ENCODE measurements at regions not wholly inside any gene's neighbourhood (a gene's known extent, or its start where the extent isn't known, plus 50 kb on each side); places are given as distances from the start of the nearest gene placed in this dataset.

DNA sequence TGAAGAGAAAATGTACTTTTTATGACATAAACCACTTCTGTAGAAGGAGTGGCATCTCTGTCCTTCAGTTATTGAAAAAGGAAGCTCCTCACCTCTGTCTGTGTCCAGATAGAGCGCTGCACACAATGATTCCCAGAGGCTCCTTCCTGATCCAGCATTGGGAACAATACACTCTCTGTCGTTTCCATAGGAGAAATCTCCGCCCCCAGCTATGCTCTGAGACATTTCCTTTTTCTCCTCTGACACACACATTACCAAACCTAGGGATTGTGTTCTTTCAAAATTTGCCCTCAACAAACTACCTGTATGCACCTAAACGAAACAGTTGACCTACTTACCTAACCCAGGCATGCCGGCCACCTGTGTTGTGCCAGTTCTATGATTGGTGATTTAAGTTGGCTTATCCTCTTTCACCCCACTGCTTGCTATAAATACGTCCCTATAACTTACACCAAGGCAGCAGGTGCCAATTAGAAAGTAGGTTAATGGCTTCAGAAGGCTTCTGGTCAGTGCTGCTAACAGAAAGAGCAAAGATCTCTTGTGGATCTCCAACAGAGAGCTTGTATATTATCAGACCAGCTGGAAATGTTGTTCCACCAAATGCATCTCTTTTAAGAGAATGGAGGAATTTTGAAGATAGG, 140.1 kb upstream of the JCAD start:
- TF ChIP-seq, protein P1, sequence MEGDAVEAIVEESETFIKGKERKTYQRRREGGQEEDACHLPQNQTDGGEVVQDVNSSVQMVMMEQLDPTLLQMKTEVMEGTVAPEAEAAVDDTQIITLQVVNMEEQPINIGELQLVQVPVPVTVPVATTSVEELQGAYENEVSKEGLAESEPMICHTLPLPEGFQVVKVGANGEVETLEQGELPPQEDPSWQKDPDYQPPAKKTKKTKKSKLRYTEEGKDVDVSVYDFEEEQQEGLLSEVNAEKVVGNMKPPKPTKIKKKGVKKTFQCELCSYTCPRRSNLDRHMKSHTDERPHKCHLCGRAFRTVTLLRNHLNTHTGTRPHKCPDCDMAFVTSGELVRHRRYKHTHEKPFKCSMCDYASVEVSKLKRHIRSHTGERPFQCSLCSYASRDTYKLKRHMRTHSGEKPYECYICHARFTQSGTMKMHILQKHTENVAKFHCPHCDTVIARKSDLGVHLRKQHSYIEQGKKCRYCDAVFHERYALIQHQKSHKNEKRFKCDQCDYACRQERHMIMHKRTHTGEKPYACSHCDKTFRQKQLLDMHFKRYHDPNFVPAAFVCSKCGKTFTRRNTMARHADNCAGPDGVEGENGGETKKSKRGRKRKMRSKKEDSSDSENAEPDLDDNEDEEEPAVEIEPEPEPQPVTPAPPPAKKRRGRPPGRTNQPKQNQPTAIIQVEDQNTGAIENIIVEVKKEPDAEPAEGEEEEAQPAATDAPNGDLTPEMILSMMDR (IDR thresholded peaks at IDR 0.05; ENCODE audit: extremely low read depth in 1 of 2, insufficient read depth in 1 of 2, low read depth in 1 of 2, low read length in 2 of 2) = no peak
- TF ChIP-seq EZH2 (IDR thresholded peaks at IDR 0.05; ENCODE audit: borderline replicate concordance, low read depth, low read length, severe bottlenecking) = no peak
- no peak for TF ChIP-seq POLR2AphosphoS5 (IDR thresholded peaks at IDR 0.05; ENCODE audit: insufficient read depth, low read depth, low read length)
- TF ChIP-seq, protein P2, sequence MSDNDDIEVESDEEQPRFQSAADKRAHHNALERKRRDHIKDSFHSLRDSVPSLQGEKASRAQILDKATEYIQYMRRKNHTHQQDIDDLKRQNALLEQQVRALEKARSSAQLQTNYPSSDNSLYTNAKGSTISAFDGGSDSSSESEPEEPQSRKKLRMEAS (IDR thresholded peaks at IDR 0.05; ENCODE audit: insufficient read depth, insufficient read length) = no peak
- no peak for TF ChIP-seq POLR2A (IDR thresholded peaks at IDR 0.05; ENCODE audit: low read depth, low read length)
- no peak for TF ChIP-seq MYC (IDR thresholded peaks at IDR 0.05; ENCODE audit: low read depth, low read length)
- no peak for TF ChIP-seq JUN (IDR thresholded peaks at IDR 0.05; ENCODE audit: borderline replicate concordance, insufficient read depth, insufficient read length, low read depth)
- no peak for TF ChIP-seq FOS (IDR thresholded peaks at IDR 0.05; ENCODE audit: borderline replicate concordance, insufficient read depth, low read length)

Data from endothelial cell of umbilical vein (primary cell).